Fibroblast of mammary gland (primary cell): ENCODE measurements at regions not wholly inside any gene's neighbourhood (a gene's known extent, or its start where the extent isn't known, plus 50 kb on each side); places are given as distances from the start of the nearest gene placed in this dataset.
A peak's percentile ranks its signal among the peaks of the same experiment; 100 is the strongest.

Source experiments
- DNase-seq: peaks from one replicate; pipeline ENCODE4 v3.0.0-alpha.2; 2010; ENCODE audit warnings: low read depth
- H3K4me3 ChIP-seq: 2 replicates; pipeline ENCODE4 v1.5.1; 2011; ENCODE audit warnings: low read depth, mild to moderate bottlenecking, low read length, moderate library complexity; ENCODE audit not compliant: control insufficient read depth
- TF ChIP-seq, protein P1 (sequence below): conservative IDR thresholded peaks from 2 replicates; pipeline ENCODE4 v1.5.1; 2011; ENCODE audit warnings: low read depth, low read length, inconsistent platforms; ENCODE audit not compliant: control insufficient read depth, insufficient read depth

DNA sequence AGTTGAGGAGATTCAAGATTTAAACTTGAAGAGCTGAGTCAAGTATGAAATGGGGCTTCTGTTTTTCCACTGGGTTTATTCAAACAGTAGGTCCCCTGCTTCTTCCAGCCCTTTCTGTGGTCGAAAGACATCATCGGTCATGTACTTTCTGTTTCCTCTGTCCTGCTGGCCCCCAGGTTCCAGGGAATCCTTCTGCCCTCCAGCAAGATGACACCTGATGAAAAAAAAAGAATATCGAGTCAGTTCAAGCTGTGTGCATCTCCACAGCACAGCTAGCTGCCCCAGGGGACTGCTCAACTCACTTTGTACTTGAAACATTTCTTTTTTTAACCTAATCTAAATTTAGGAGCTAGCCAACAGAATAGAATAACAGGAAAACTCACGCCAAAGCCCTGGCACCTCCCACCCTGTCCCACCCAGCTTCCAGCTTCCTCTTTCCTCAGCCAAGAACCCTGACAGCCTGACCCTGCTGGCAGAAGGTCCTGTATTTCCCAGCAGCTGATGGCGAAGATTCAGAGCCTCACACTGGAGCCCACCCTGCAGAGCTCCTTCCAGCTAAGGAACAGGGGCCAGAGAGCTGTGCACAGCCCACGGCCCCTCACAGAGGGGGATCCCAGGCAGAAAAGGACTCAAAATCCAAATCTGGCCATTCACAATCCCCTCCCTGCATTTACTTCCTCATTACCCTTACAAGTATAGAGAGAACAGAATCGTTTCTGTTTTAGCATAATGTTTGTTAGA is 176.5 kb downstream of the PSMG1 start:
- no peak overlapping the region for H3K4me3 ChIP-seq
- TF ChIP-seq, protein P1, sequence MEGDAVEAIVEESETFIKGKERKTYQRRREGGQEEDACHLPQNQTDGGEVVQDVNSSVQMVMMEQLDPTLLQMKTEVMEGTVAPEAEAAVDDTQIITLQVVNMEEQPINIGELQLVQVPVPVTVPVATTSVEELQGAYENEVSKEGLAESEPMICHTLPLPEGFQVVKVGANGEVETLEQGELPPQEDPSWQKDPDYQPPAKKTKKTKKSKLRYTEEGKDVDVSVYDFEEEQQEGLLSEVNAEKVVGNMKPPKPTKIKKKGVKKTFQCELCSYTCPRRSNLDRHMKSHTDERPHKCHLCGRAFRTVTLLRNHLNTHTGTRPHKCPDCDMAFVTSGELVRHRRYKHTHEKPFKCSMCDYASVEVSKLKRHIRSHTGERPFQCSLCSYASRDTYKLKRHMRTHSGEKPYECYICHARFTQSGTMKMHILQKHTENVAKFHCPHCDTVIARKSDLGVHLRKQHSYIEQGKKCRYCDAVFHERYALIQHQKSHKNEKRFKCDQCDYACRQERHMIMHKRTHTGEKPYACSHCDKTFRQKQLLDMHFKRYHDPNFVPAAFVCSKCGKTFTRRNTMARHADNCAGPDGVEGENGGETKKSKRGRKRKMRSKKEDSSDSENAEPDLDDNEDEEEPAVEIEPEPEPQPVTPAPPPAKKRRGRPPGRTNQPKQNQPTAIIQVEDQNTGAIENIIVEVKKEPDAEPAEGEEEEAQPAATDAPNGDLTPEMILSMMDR, result no peak
- DNase-seq, result peak; percentile 28

DNA sequence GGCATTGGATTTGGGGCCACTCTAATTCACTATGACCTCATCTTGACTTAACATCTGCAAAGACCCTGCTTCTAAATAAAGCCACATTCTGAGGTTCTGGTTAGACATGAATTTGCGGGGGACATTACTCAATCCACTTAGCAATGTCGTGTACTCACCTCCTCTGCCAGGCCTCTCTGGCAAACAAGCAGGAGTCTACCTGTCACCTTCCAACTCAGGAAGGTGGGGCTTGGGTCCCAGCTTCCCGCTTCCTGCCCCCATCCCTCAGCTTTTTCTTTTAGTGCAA is 177.8 kb downstream of the PSMG1 start:
- TF ChIP-seq, protein P1, result no peak
- H3K4me3 ChIP-seq, result no peak overlapping the region
- no peak for DNase-seq

DNA sequence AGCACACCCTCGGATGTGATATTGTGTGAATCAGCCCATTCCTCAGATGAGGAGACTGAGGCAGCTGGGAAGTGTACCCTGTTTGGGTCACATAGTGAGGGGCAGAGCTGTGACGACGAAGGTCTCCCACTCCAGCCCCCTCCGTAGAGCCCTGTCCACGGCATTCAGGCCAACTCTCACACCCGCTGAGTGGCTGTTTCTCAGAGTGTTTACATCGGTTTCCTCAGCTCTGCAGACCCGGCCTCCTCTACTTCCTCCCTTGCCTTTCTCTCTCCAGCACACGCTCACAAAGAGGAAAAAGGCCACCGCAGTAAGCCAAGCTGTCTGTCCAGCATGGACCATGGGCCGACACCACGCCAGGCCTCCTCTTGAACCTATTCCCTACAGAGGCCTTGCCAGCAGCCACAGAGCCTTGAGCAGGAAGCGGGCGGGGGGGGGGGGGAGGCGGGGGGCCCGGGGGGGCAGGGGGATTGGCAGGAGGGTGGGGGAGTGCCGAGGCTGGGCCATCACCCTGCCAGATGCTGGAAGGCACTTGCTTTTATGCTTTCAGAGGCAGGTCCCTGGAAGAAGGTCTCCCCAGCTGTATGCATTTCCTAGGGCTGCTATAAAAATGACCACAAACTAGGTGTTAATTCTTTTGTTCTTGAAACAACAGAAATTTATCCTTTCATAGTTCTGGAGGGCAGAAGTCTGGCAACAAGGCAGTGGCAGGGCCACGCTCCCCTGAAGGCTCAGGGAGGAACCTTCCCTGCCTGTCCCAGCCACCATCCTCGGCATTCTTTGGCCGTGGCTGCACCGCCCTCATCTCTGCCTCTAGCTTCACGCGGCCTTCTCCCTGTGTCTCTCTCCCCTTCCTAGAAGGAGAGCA is 178.4 kb downstream of the PSMG1 start:
- no peak overlapping the region for H3K4me3 ChIP-seq
- DNase-seq, result peak; percentile 54
- TF ChIP-seq, protein P1, result no peak

DNA sequence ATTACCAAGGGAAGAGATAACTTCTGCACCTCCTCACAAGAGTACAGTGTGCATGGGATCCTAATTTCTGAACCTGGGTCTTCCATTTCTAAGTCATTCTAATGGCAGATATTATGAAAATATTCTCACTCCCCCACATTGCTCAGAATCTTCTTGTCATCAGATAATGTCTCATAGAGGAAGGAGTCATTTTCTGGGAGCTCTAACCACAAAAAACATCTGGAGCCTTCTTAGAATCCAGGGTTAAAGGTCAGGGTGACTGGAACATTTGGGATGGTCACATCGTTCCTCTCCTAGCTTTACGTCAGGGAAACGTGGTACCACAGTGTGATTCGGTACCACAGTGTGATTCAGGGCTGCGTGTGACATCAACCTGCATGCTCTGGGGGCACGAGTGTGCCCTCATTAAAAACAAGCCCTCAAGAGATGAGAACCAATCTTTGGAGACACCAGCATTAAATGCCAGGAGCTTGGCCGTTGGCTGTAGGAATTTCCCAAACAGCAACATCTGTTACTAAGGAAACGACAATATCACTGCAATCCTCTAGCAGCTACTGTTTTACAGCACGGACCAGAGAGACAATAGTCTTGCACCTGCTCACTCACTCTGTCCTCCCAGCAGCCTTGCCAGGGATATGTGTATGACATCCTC is 179.1 kb downstream of the PSMG1 start:
- peak; percentile 99 for DNase-seq
- TF ChIP-seq, protein P1, result no peak
- no peak overlapping the region for H3K4me3 ChIP-seq

DNA sequence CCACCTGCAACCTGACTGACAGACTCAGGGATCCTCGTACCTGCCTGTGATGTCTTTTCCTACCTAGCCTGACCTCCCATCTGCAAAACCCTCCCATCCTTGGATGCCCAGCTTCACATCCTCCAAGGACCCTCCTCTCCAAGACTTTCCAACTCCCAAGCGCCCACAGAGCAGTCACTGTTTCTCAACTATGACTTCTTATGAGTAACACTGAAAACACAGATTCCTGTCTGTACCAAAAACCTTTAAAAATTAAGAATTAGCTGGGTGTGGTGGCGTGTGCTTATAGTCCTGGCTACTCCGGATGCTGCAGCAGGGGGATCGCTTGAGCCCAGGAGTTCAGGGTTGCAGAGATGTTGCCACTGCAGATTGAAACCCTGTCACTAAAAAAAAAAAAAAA is 181.9 kb downstream of the PSMG1 start:
- peak; percentile 52 for DNase-seq
- TF ChIP-seq, protein P1, result no peak
- no peak overlapping the region for H3K4me3 ChIP-seq

DNA sequence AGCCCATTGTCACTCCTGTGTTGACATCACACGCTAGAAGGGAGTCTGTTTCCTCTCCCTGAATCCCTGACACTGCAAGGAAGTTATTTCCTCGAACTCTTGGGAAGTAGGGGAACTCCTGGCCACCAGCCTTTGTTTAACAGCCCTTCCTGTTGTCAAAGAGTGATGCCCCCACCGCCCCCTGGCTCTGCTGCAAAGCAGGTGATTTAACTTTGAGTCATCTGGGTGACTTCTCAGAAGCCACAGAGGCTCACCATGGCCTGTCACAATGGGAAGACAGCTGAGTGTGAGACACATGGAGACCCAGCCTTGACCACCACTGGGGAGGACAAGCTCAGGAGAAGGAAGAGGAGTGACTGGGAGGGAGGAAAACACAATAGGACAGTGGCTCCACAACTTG is 182.8 kb downstream of the PSMG1 start:
- TF ChIP-seq, protein P1, result no peak
- DNase-seq, result no peak
- no peak overlapping the region for H3K4me3 ChIP-seq
